Left lung (tissue), 4 donors: ENCODE measurements at regions not wholly inside any gene's neighbourhood (a gene's known extent, or its start where the extent isn't known, plus 50 kb on each side); places are given as distances from the start of the nearest gene placed in this dataset.

ENCODE experiments used
- ATAC-seq: fragments of 200-7000 bp; cut with Tn5 transposase; one replicate; pipeline ENCODE4 v1.9.1; 2020; ENCODE audit warnings: moderate library complexity
- DNase-seq, 4 donors: peaks; one replicate each; pipeline ENCODE4 v3.0.0-alpha.2; 2013 to 2020
- H3K27ac ChIP-seq, 2 donors: fragments of 200-600 bp; sonication (generic) in 1 of 2; one replicate each; pipeline versions ENCODE4 v1.5.0 to v1.8.0; 2020 to 2021
- H3K27me3 ChIP-seq, 2 donors: fragments of 200-600 bp; sonication (generic) in 1 of 2; one replicate each; pipeline versions ENCODE4 v1.5.0 to v1.8.0; 2020 to 2021
- H3K36me3 ChIP-seq, 2 donors: fragments of 200-600 bp; sonication (generic) in 1 of 2; one replicate each; pipeline versions ENCODE4 v1.5.0 to v1.8.0; 2020 to 2021
- H3K4me1 ChIP-seq, 2 donors: fragments of 200-600 bp; one replicate each; pipeline ENCODE4 v1.8.0; 2021
- H3K4me3 ChIP-seq, 2 donors: fragments of 200-600 bp; sonication (generic) in 1 of 2; one replicate each; pipeline versions ENCODE4 v1.5.0 to v1.8.0; 2020 to 2021; ENCODE audit warnings: mild to moderate bottlenecking in 1 of 2
- H3K9me3 ChIP-seq, 2 donors: fragments of 200-600 bp; sonication (generic) in 1 of 2; one replicate each; pipeline versions ENCODE4 v1.5.0 to v1.8.0; 2020 to 2021
- CTCF ChIP-seq, 2 donors: fragments of 200-600 bp; sonication (generic) in 1 of 2; IDR thresholded peaks; one replicate each; pipeline versions ENCODE4 v1.5.0 to v1.8.0; 2021; ENCODE audit warnings: antibody characterized with exemption in 2 of 2
- intact Hi-C, 2 donors: fragments of 100-400 bp; cut with DNase I; formaldehyde crosslinking; loops; one replicate each; pipeline versions ENCODE4 v1.11.2 to v1.14.2; 2022
- donor health status: DM: no; HTN: yes; CAD: no.
- donor health status: DM: no; HTN: no; CAD: no.

- H3K4me1 ChIP-seq: no peaks in the 10 kb centered on the region
- intact Hi-C loops: no loop called here
These were observed 101.8 kb downstream of the CAND1 start for GRCh38 chr12:67370979-67371378.

GRCh38 chr12:67377021-67377420 is 107.9 kb downstream of the CAND1 start:
- intact Hi-C loops: no loop called here
- no peak for ATAC-seq

More at GRCh38 chr12:67370979-67371378, 101.8 kb downstream of the CAND1 start:
- TF ChIP-seq CTCF (IDR thresholded peaks at IDR 0.05): no peak
- Histone ChIP-seq H3K4me3 (no peak overlapping the region), H3K27ac (no peak overlapping the region), H3K9me3 (no peaks in the 10 kb centered on the region), H3K27me3 (no peaks in the 10 kb centered on the region), H3K36me3 (no peaks in the 10 kb centered on the region)
- ATAC-seq: no peak
- DNase-seq: no peak

GRCh38 chr12:67377541-67377940 is 108.4 kb downstream of the CAND1 start:
- no peaks in the 10 kb centered on the region for H3K27me3 ChIP-seq
- no peak for TF ChIP-seq CTCF (IDR thresholded peaks at IDR 0.05)
- no peaks in the 10 kb centered on the region for H3K4me1 ChIP-seq
- H3K27ac ChIP-seq: no peak overlapping the region
- intact Hi-C loops: no loop called here
- no peak overlapping the region for H3K4me3 ChIP-seq
- ATAC-seq (no peak), DNase-seq (no peak)
- H3K36me3 ChIP-seq: no peaks in the 10 kb centered on the region
- H3K9me3 ChIP-seq: no peaks in the 10 kb centered on the region

More at GRCh38 chr12:67377021-67377420, 107.9 kb downstream of the CAND1 start:
- Histone ChIP-seq H3K4me3 (no peak overlapping the region), H3K27me3 (no peaks in the 10 kb centered on the region), H3K36me3 (no peaks in the 10 kb centered on the region), H3K9me3 (no peaks in the 10 kb centered on the region), H3K27ac (no peak overlapping the region), H3K4me1 (no peaks in the 10 kb centered on the region)
- no peak for TF ChIP-seq CTCF (IDR thresholded peaks at IDR 0.05)
- DNase-seq: no peak

GRCh38 chr12:67382241-67382871 is 113.2 kb downstream of the CAND1 start:
- intact Hi-C loops: no loop called here
- no peak for TF ChIP-seq CTCF (IDR thresholded peaks at IDR 0.05)
- ATAC-seq: peak; percentile 36

GRCh38 chr12:67386869-67387565 is 117.9 kb downstream of the CAND1 start:
- DNase-seq: no peak
- H3K4me1 ChIP-seq: no peaks in the 10 kb centered on the region
- no peak for ATAC-seq
- H3K27ac ChIP-seq: no peak overlapping the region
- no peaks in the 10 kb centered on the region for H3K36me3 ChIP-seq
- no peaks in the 10 kb centered on the region for H3K9me3 ChIP-seq
- intact Hi-C loops: no loop called here
- H3K27me3 ChIP-seq: no peaks in the 10 kb centered on the region
- H3K4me3 ChIP-seq: no peak overlapping the region
- no peak for TF ChIP-seq CTCF (IDR thresholded peaks at IDR 0.05)

More at GRCh38 chr12:67382241-67382871, 113.2 kb downstream of the CAND1 start:
- no peaks in the 10 kb centered on the region for H3K9me3 ChIP-seq
- H3K4me3 ChIP-seq: no peak overlapping the region
- no peaks in the 10 kb centered on the region for H3K4me1 ChIP-seq
- H3K27me3 ChIP-seq: no peaks in the 10 kb centered on the region
- peak overlapping the region in 1 of 2 donors; percentile 22 for H3K27ac ChIP-seq
- no peak for DNase-seq
- no peaks in the 10 kb centered on the region for H3K36me3 ChIP-seq
